ENCODE measurements at regions not wholly inside any gene's neighbourhood (a gene's known extent, or its start where the extent isn't known, plus 50 kb on each side); places are given as distances from the start of the nearest gene placed in this dataset.

DNA sequence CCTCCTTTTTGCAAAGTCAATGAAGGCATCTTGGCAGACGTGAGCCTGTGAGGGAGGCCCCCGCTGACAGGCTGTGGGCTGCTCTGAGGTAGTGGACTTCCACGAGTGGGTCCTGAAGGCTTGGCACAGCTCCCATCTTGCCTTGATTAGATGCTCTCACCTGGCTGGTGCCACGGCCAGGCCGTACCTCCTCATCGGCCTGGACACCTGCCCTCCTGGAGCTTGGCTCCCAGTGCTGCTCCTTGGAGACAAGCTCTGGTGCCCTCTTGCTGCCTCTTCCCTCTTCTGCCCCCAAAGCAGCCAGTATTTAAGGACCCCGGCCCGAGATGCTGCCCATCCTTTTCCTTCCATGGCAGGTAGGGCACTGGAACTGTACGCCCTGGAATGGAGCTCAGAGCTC is 93.5 kb downstream of the ERMARD start:
- intact Hi-C loops (cut with DNase I, micrococcal nuclease) = no loop called here
- no peak for ATAC-seq
- no peak for DNase-seq

DNA sequence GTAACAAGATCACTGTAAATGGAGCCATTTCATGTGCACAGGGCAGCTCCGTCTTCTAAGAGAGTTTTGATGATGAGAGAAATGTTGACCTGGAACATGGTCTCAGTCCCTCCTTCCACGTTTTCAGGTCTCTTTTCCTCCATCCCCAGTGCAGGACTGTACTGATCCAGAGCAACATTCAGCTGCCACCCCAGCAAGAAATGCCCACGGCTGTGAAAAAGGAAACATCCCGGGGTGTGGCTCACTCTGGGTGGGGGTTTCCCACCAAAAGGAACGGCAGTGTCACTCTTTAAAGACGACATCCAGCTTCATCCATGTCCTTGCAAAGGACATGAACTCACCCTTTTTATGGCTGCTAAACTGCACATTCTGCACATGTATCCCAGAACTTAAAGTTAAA is 92.6 kb downstream of the ERMARD start:
- intact Hi-C loops (cut with DNase I, micrococcal nuclease) = no loop called here
- DNase-seq = no peak

DNA sequence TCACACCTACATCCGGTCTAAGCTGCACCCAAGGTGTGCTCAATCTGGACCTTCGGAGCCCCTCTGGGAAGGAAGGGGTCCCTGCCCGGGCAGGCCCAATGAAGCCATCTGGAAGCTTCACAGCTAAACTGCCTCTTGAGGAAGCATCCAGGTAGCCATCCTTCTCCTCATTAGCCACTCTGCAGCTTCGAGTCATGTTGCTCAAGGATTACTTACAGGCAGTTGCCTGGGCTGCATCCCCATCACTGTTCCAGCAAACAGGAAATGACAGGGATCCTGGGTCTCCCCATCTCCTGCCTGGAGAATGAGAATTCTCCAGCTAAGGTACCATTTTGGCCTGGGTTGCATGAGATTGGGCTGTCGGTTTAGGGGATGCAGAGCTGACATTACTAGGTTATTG is 91.7 kb downstream of the ERMARD start:
- no peak for ATAC-seq
- intact Hi-C loops (cut with DNase I, micrococcal nuclease) = no loop called here
- DNase-seq = no peak

More for the DNA sequence above, 92.6 kb downstream of the ERMARD start:
- ATAC-seq = no peak

DNA sequence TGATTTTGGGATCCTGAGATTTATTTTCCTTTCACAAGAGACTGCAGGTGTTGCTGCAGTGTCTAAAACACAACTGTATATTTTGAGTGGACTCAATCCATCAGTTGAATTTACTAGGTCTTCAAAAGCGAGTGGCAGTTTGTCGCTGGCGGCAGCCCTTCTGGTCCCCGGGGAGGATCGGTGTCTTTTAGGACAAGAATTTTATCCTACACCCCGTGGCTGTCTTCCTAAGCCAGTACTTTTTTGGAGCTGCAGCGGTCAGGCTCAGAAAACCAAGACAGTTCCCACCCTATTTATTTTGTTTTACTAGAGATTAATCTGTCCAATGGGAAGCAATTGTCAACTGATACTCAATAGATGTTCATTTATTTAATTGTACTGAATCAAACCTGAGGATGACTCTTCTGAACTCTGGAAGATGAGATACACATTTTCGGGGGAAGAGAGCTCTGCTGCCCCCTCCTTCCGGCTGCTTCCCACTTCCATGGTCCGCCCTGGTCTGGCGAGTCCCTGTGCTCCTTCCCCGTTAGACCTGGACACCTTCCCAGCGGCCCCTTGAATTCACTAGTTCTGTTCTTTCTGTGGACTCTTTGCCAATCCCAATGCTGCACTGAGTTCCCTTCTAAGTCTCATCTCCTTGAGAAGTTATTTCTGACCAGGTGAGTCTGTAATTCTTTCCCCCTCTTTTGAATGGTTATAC is 90.6 kb downstream of the ERMARD start:
- no peak for ATAC-seq
- intact Hi-C loops (cut with DNase I, micrococcal nuclease) = no loop called here
- DNase-seq = no peak

DNA sequence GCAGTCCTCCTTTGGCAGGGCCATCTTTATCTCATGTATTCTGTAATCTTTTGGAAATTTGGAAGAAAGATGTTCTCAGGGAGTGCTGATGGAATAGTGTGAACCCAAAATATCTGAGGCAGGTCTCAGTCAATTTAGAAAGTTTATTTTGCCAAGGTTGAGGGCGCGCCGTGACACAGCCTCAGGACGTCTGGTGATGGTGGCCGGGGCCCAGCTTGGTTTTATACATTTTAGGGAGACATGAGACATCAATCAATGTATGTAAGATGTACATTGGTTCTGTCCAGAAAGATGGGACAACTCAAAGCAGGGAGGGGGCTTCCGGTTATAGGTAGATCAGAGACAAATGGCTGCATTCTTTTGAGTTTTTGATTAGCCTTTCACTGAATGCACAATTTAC is 89.8 kb downstream of the ERMARD start:
- ATAC-seq = no peak
- intact Hi-C loops (cut with DNase I, micrococcal nuclease) = no loop called here
- no peak for DNase-seq

DNA sequence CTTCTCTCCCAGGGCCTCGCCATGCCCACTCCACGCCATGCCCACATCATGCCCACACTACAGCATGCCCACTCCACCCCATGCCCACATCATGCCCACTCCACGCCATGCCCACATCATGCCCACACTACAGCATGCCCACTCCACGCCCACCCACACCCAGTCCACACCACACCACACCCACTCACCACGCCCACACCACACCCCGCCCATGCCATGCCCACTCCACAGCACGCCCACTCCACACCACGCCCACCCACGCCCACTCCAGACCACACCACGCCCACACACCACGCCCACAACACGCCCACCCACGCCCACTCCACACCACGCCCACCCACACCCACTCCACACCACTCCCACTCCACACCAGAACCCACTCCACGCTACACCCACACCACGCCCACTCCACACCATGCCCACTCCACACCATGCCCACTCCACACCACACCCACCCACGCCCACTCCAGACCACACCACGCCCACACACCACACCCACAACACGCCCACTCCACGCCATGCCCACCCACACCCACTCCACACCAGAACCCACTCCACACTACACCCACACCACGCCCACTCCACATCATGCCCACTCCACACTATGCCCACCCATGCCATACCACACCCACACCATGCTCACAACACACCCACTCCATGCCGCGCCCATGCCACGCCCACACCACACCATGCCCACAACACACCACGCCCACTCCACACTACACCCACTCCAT is 88.6 kb downstream of the ERMARD start:
- no peak for ATAC-seq
- intact Hi-C loops (cut with DNase I, micrococcal nuclease) = no loop called here
- DNase-seq = no peak

DNA sequence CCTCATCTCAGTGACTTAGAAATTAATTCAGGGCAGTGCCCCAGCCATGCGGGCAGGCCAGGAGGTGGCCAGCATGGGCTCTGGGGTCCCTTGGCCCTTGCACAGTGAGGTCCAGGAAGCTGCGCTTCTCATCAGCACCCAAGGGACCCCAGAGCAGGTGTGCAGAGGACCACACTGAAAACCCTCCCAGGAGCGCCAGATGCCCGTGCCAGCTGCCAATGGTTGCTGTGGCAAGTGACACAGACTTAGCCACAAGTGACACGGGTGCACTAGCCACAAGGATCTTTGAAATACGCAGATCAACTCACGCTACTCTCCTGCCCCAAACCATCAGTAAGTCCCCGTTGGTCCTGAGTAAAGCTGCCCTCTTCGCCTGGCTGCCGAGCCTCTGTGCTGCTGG is 88.1 kb downstream of the ERMARD start:
- intact Hi-C loops (cut with DNase I, micrococcal nuclease) = no loop called here
- DNase-seq (no peak), ATAC-seq (no peak)

DNA sequence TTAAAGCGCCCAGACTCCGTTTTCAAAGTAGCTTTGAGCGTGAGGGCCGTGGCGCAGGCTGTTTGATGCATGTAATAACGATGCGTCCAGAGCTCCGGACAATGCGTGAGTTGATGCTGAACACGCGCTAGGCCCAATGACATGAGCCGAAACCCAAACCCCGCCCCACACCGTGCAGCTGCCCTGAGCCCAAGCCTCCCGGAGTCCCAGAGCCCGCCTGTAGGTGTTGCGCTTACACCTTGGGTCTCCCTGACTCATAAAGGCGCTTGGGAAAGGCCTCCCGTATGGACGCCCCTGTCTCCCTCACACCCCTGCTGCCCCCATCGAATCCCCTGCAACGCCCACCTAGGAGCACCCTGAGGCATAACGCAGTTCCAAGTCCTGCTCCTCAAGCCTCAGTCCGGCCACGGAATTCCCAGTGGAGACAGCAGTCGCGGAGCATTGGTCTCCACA is 87.6 kb downstream of the ERMARD start:
- no peak for ATAC-seq
- intact Hi-C loops (cut with DNase I, micrococcal nuclease) = no loop called here
- no peak for DNase-seq

DNA sequence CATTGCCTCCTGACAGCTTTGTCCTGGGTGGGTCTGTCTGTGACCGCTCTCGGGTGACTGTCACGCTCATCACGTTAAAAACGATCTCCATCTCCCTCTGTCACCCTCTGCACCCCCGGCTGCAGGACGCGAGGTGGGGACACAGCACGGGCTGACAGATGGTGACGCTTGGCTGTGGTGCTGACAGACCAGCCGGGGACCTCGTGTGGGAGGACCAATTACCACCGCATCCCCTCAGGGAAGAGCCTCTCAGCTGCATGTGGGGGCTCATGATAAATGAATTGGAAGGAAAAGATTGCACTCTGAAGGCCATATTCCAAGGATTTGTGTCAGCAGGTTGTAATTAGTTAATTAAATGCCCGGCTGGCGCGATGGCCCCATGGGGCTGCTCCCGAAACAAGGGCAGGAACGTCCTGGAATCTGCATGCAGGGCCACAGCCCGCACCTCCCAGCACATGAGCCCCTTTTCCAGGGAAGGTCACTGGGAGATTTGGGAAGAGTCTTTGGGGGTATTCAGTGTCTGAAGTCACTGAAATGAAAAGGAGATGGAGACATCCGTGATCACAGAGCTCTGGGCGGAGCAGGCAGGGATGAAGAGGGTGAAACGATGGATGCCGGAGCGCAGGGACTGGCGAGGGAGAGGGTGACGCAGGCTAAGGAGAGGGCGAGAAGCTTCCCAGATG is 87.1 kb downstream of the ERMARD start:
- no peak for DNase-seq
- intact Hi-C loops (cut with DNase I, micrococcal nuclease) = no loop called here
- no peak for ATAC-seq

DNA sequence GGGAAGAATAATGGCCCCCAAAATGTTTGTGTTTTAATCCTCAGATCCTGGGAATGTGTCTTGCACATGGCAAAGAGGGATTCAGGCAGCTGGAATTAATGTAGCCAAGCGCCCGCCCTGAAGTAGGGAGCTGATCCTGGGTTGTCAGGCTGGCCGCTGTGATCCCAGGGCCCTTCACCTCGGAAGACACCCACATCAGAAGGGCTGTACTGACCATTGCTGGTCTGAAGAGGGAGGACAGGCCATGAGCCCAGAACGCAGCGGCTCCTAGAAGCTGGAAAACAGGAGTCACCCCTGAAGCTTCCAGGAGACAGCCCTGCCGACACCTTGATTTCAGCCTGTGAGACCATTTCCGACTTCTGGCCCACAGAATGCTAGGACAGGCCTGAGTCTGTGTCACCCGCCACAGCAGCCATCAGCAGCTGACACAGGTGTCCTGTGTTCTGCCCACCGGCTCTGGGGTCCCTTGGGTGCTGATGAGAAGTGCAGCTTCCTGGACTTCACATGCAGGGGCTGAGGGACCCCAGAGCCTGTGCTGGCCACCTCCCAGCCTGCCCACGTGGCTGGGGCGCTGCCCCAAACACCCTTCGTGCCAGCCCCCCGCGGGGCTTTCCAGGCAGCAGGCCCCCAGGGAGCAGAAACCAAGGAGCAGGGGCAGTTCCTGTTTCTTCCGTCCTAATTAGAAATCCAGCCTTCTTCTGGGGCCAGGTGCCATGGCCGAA is 86.3 kb downstream of the ERMARD start:
- ATAC-seq = no peak
- DNase-seq = no peak
- intact Hi-C loops (cut with DNase I, micrococcal nuclease) = no loop called here

DNA sequence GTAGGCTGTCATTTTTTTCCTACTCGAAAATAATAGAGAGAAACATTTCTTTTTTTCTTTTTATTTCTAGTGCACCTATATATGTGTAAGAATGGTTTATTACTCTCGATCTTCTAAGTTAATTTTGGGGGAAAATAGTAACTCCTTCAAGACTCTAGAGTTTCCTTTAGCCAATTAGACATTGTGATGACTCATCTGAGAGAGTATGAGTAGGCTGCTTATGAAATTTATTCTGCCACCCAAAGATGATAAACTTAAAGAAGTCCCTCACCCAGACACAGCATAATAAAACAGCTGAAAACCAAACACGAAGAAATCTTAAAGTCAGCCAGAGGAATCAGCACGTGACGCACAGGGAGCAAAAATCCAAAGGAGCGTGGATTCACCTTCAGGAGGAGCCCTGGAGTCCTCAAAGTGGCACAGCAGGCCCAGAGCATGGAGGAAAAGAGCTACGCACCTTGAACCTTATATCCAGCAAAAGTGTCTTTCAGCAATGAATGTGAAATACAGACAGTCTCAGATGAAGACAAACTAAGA is 81.9 kb downstream of the ERMARD start:
- ATAC-seq = no peak
- DNase-seq = no peak
- intact Hi-C loops (cut with DNase I, micrococcal nuclease) = loop anchor here in 1 of 2 donors (5.0 kb wide), 1 partner anchor 694 kb away; no protein-coding TSS in a partner anchor

DNA sequence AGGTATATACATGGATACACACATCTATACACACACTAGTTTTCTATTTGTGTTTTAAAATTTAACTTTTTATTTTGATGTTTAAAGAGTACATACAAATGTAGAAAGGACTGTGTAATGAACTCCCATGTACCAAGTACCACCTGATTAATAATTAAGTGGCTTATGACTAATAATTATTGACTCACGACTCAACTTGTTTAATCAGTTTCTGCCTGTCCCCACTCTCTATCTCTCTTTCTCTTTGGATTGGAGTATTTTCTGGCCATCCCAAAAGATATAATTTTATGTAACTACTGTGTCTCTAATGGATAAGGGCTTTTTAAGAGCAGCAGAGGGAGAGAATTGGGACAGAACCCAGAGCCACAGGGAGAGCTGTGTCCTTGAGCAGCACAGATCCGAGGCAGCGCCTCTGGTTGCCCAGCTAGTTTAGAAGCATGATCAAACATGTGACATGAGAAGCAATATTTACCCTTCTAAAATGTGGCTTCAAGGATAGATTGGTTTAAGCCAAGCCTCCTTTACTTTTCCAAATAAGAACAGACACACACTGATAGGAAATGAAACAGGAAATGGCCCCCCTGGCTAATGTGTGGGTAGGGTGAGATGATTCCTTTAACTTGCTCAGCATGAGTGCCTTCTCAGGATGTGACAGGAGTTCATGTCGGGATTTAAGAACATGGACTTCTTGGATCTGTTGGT is 81.0 kb downstream of the ERMARD start:
- no peak for ATAC-seq
- intact Hi-C loops (cut with DNase I, micrococcal nuclease) = loop anchor here in 1 of 2 donors (5.0 kb wide), 1 partner anchor 695 kb away; no protein-coding TSS in a partner anchor
- DNase-seq = no peak

DNA sequence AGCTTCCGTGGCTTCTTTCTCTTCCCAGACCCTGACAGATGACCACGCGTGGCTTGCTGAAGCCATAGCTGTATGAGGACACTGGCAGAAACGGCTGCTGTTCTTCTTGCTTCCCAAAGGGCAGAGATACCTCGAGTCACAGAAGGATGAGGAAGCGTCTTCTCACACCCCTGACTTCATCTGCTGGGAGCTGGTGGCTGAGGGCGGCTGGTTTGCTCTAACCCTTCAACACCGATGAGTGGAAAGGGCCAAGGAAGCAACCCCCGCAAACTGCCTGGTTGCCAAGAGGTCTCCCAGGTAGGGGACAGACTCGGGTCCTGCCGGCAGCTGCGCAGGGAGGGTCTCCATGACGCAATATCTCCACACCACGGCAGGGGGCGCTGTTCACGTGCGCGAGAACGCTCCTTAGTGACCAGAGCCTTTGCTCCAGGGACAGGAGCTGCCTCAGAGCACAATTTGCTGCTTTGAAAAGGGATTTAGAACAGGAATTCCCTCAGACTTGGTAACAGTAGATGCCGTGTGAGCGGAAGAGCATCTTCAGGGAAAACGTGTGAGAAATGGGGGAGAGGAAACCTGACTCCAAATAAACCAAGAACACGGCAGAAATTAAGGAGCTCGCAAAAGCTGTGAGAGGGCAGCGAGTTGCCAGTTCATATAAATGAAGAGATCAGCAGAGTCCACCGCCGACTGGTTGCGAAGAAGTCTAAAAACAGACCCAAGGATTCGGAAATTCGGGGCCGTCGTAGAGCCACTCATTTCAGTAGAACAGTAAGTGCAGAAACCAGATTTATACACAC is 80.2 kb downstream of the ERMARD start:
- ATAC-seq (peak; percentile 82), DNase-seq (peak; percentile 46 to 74)
- intact Hi-C loops (cut with DNase I, micrococcal nuclease) = loop anchor here in 1 of 2 donors (5.0 kb wide), 1 partner anchor 696 kb away; no protein-coding TSS in a partner anchor
